Body of pancreas (tissue), 4 donors: ENCODE measurements at regions not wholly inside any gene's neighbourhood (a gene's known extent, or its start where the extent isn't known, plus 50 kb on each side); places are given as distances from the start of the nearest gene placed in this dataset.
"Not testable (repeated sequence)": the region's sequence is repeated elsewhere in the genome, so short reads cannot be mapped to it uniquely, and the experiment has no call there.

Source experiments
- ATAC-seq: fragments of 150-250 bp; one replicate; pipeline ENCODE4 v1.9.1; 2016
- DNase-seq, 4 donors: peaks; one replicate each; pipeline ENCODE4 v3.0.0-alpha.2; 2019
- H3K27ac ChIP-seq, 4 donors: fragments of 200-600 bp; sonication (generic); 1 replicate in 3 of 4; 2 replicates in 1 of 4; pipeline versions ENCODE4 v1.5.1 to v1.6.1; 2016 to 2019; ENCODE audit warnings: mild to moderate bottlenecking in 1 of 4, mixed read lengths in 1 of 4, moderate library complexity in 1 of 4
- H3K27me3 ChIP-seq, 2 donors: fragments of 200-600 bp; sonication (generic); one replicate each; pipeline ENCODE4 v1.6.0; 2016; ENCODE audit warnings: mild to moderate bottlenecking in 1 of 2
- H3K36me3 ChIP-seq, 2 donors: fragments of 200-600 bp; sonication (generic); replicated peaks in 1 of 2; 2 replicates each; pipeline ENCODE4 v1.5.1; 2016; ENCODE audit warnings: low read depth in 2 of 2; ENCODE audit not compliant: insufficient read depth in 1 of 2
- H3K4me1 ChIP-seq: fragments of 200-600 bp; sonication (generic); one replicate; pipeline ENCODE4 v1.6.0; 2016
- H3K4me3 ChIP-seq, 2 donors: fragments of 200-600 bp; sonication (generic); 1 replicate in 1 of 2; 2 replicates in 1 of 2; pipeline ENCODE4 v1.5.1; 2016 to 2019
- H3K9me3 ChIP-seq, 3 donors: fragments of 200-600 bp; sonication (generic); 1 replicate in 2 of 3; 2 replicates in 1 of 3; pipeline ENCODE4 v1.5.1; 2016
- CTCF ChIP-seq, 7 experiments: fragments of 450-650 bp in 4 of 7; fragments of 200-600 bp in 3 of 7; sonication (generic) in 3 of 7; IDR thresholded peaks; one replicate each; pipeline ENCODE4 v1.5.1; 2016 to 2019; ENCODE audit warnings: antibody characterized with exemption in 7 of 7
- POLR2A ChIP-seq, 3 donors: fragments of 450-650 bp; IDR thresholded peaks; one replicate each; pipeline ENCODE4 v1.6.1; 2016; ENCODE audit warnings: antibody characterized with exemption in 3 of 3, mild to moderate bottlenecking in 2 of 3
- WGBS, 2 donors: methylation state at CpG; one replicate each; pipeline ENCODE4 v1.1.5; 2017; 5-methylcytosine and 5-hydroxymethylcytosine counted together
- intact Hi-C: fragments of 100-400 bp; cut with DNase I; formaldehyde crosslinking; loops from one replicate; pipeline ENCODE4 v1.15.1; 2023

- ATAC-seq (no peak), DNase-seq (no peak)
- no peak overlapping the region for H3K27ac ChIP-seq
- no peaks in the 10 kb centered on the region for H3K9me3 ChIP-seq
- no peak overlapping the region for H3K4me3 ChIP-seq
- TF ChIP-seq POLR2A (IDR thresholded peaks at IDR 0.05), result no peak
- WGBS, 2 donors, result 86 to 95% methylated on average over 1 to 2 of the region's 2 CpGs
- intact Hi-C loops, result no loop called here
- no peaks in the 10 kb centered on the region for H3K36me3 ChIP-seq
- H3K27me3 ChIP-seq, result no peaks in the 10 kb centered on the region
- no peaks in the 10 kb centered on the region for H3K4me1 ChIP-seq
Observed at GRCh38 chrX:13381514-13381913, 61.7 kb upstream of the ATXN3L start.

DNA sequence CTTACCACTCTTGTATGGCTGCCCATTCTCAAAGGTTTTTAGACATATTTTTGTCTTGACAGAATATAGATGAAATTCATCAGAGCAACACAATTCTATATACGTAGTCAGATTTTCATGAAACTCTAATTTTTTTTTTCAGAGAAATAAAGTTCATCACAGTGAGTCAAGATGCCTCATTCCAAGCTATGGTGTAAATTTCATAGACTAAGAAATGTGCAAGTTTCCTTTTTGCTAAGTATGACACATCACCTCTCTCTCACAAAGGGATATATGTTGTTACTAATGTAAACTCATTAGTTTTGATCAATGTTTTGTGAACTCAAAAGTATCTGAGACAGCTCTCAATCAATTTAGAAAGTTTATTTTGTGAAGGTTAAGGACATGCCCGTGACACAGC is 60.4 kb upstream of the ATXN3L start:
- Histone ChIP-seq H3K27ac (no peak overlapping the region), H3K9me3 (no peaks in the 10 kb centered on the region), H3K4me3 (no peak overlapping the region), H3K36me3 (no peaks in the 10 kb centered on the region), H3K4me1 (no peaks in the 10 kb centered on the region), H3K27me3 (no peaks in the 10 kb centered on the region)
- no peak for DNase-seq
- WGBS, 2 donors, result 41 to 50% methylated on average over 2 of the region's 2 CpGs
- TF ChIP-seq CTCF (IDR thresholded peaks at IDR 0.05) (no peak), POLR2A (IDR thresholded peaks at IDR 0.05) (no peak)
- intact Hi-C loops, result no loop called here
- no peak for ATAC-seq

GRCh38 chrX:13378562-13379518 is 59.0 kb upstream of the ATXN3L start:
- H3K9me3 ChIP-seq, H3K4me3 ChIP-seq, H3K4me1 ChIP-seq, intact Hi-C loops, ATAC-seq, H3K27ac ChIP-seq, H3K36me3 ChIP-seq, H3K27me3 ChIP-seq: not testable (repeated sequence)
- DNase-seq, result peak in 2 of 4 donors; percentile 32 to 49
- 90 to 95% methylated on average over 5 to 40 of the region's 60 CpGs for WGBS, 2 donors

GRCh38 chrX:13377550-13377934 is 57.7 kb upstream of the ATXN3L start:
- H3K9me3 ChIP-seq, result no peaks in the 10 kb centered on the region
- no peaks in the 10 kb centered on the region for H3K36me3 ChIP-seq
- H3K27ac ChIP-seq, result no peak overlapping the region
- no peaks in the 10 kb centered on the region for H3K27me3 ChIP-seq
- ATAC-seq (no peak), DNase-seq (peak in 1 of 4 donors; percentile 3)
- WGBS, 2 donors, result 73 to 95% methylated on average over 4 to 7 of the region's 7 CpGs
- H3K4me3 ChIP-seq, result no peak overlapping the region
- TF ChIP-seq CTCF (IDR thresholded peaks at IDR 0.05) (no peak), POLR2A (IDR thresholded peaks at IDR 0.05) (no peak)
- intact Hi-C loops, result no loop called here
- H3K4me1 ChIP-seq, result no peaks in the 10 kb centered on the region

GRCh38 chrX:13376857-13377549 is 57.1 kb upstream of the ATXN3L start:
- peak; percentile 45 for ATAC-seq
- Histone ChIP-seq H3K4me3 (no peak overlapping the region), H3K9me3 (no peaks in the 10 kb centered on the region), H3K27me3 (no peaks in the 10 kb centered on the region), H3K36me3 (no peaks in the 10 kb centered on the region), H3K27ac (no peak overlapping the region), H3K4me1 (no peaks in the 10 kb centered on the region)
- DNase-seq, result peak in 1 of 4 donors; percentile 22
- 53 to 75% methylated on average over 9 of the region's 9 CpGs for WGBS, 2 donors
- TF ChIP-seq POLR2A (IDR thresholded peaks at IDR 0.05) (no peak), CTCF (IDR thresholded peaks at IDR 0.05) (no peak)
- intact Hi-C loops, result no loop called here

DNA sequence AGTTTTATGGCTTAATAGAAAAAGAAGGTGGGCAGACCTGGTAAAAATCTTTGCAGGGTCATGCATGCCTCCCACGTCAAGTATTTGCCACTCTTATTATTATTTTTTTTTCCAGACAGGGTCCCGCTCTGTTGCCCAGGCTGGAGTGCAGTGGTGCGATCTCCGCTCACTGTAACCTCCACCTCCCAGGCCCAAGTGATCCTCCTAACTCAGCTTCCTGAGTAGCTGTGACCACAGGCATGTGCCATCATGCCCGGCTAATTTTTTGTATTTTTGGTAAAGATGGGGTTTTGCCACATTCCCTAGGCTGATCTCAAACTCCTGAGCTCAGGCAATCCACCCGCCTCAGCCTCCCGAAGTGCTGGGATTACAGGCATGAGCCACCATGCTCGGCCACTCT is 55.7 kb upstream of the ATXN3L start:
- WGBS, 2 donors, result 91 to 92% methylated on average over 6 to 8 of the region's 8 CpGs
- DNase-seq, H3K36me3 ChIP-seq, ATAC-seq, H3K4me3 ChIP-seq, H3K27ac ChIP-seq, H3K9me3 ChIP-seq, intact Hi-C loops, H3K27me3 ChIP-seq, H3K4me1 ChIP-seq: not testable (repeated sequence)
